ACHN (cell line): ENCODE measurements at regions not wholly inside any gene's neighbourhood (a gene's known extent, or its start where the extent isn't known, plus 50 kb on each side); places are given as distances from the start of the nearest gene placed in this dataset.
"Not testable (repeated sequence)": the region's sequence is repeated elsewhere in the genome, so short reads cannot be mapped to it uniquely, and the experiment has no call there.

Experiments
- DNase-seq: peaks from one replicate; pipeline ENCODE4 v3.0.0-alpha.2; 2015
- in situ Hi-C: cut with HindIII; loops from 2 replicates; pipeline ENCODE4 v1.10.0; 2017; ENCODE audit warnings: low sequenced_read_pairs, low pct_ligation_motif_present, low pct_unique_long_range_greater_than_20kb

DNA sequence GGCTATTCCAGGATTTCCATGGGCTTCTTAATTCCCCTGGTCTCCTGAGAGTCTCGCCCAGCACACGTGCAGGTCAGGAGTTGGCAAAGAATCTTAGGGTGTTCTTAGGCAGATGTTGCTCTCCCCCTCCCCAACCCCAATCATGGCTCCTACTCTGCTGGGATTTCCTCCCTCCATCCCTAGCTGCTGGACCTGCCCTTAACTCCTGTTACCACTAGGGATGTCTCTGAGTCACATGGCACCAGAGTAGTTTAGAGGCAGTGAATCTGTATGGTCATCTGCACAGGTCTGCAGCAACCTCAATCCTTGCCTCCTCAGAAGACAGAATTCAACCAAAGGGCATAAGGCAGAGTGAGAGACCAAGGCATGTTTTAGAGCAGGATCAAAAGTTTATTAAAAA, 51.8 kb upstream of the CHST3 start:
- DNase-seq, result peak; percentile 56
- in situ Hi-C loops, result no loop called here

DNA sequence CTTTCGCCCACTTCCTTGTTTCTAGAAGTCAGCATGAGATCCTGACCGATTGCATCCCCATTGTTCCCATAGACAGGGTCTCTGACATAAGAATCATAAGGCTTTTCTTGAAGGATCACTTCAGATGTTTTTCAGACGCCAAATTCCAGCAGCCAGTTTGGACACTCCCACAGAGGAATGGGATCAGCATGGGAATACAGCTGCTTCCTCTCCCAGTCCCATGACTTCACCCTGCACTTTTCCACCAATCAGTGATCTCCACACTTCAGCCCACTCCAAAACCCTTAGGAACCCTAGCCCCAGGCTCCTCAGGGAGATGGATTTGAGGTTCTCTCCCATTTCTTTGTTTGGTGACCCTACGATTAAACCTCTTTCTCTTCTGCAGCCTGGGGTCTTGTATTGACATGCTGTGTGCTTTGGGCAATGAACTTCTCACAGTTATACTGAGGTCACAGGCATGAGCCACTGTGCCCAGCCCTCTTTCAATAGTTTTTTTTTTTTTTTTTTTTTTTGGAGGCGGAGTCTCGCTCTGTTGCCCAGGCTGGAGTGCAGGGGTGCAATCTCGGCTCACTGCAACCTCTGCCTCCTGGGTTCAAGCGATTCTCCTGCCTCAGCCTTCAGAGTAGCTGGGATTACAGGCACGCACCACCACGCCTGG, 52.8 kb upstream of the CHST3 start:
- in situ Hi-C loops, result no loop called here
- peak; percentile 22 for DNase-seq

DNA sequence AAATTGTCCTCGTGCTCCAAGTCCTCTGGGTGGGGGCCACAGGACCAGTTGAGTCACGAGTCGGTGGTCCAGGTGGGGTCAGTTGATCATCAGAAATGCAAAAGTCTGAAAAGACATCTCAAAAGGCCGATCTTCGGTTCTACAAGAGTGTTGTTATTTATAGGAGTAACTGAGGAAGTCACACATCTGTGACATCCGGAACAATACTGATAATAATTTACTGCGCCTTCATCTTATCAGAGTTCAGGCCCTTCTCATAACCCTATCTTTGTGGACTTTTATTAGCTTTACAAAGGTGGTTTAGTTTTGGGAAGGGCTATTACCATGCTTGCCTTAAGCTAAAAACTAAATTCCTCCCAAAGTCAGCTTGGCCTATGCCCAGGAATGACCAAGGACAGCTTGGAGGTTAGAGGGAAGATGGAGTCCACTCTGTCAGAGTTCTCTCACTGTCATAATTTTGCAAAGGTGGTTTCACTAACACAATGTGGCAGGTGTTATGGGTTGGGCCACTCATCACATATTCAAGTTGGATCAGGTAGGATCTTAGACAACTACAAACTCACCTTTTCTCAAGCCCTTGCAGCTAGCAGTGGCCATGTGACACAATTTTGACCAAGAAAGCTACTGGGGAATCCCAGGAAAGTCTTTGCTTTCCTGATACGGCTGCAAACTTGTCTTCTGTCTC, 54.7 kb upstream of the CHST3 start:
- in situ Hi-C loops, result no loop called here

DNA sequence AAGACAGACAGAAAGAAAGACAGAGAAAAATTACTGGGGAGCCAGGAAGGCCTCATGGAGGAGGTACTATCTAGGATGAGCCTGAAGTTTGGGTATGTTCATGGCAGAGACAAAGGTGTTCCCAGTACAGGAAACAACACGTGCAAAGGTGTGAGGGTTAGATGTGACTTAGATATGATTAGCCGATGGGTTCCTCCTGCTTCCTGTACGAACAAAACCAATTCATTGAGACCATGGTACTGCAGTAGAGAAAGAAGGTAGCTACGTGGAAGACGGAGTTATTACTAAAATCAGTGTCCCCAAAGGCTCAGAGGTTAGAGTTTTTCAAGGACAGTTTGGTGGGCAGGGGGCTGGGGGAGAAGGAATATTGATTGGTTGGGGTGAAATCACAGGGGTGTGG, 55.2 kb upstream of the CHST3 start:
- in situ Hi-C loops, result no loop called here
- DNase-seq, result no peak

More for the DNA sequence above, 54.7 kb upstream of the CHST3 start:
- no peak for DNase-seq

DNA sequence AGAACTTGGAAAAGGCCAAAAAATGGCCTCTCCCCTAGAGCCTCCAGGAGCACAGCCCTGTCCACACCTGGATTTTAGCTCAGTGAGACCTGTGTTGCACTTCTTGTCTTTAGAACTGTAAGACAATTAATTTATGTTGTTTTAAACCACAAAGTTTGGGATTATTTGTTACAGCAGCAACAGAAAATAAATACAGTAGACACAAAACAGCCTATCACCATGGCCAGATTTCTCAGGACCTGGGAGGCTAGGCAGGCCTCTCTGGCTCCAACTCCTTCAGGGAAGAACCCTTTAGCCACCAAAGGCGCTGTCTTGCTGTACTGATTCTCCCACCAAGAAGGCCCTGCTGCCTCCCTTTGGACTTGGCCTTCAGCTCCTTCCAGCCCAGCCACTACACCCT, 54.1 kb upstream of the PSAP start:
- in situ Hi-C loops, result no loop called here
- no peak for DNase-seq

DNA sequence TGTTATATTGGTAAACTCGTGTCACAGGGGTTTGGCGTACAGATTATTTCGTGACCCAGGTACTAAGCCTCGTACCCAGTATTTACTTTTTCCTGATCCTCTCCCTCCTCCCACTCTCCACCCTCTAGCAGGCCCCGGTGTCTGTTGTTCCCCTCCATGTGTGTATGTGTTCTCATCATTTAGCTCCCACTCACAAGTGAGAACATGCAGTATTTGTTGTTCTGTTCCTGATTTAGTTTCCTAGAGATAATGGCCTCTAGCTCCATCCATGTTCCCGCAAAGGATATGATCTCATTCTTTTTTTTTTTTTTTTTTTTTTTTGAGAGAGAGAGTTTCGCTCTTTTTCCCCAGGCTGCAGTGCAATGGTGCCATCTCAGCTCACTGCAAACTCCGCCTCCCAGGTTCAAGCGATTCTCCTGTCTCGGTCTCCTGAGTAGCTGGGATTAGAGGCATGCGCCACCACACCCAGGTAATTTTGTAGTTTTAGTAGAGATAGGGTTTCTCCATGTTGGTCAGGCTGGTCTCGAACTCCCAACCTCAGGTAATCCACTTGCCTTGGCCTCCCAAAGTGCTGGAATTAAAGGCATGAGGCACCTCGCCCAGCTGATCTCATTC, 52.7 kb upstream of the PSAP start:
- DNase-seq, in situ Hi-C loops: not testable (repeated sequence)

DNA sequence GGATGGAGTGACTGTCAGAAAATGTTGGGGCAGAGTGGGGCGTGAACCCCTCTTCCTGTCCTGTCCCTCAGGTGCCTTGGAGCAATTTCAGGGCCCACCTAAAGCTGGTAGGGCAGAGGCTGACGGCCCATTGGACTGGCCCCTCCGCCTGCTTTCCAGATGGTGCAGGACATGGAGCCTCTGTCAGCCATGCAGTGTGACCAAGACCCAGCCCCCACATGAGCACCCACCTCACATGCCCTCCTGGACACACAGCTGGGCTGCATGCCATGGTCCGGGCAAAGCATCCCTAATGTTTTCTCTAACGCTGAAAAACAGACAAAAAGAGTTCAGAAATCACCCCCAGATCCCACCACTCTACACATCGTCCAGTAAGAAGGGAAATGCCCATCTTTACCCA, 51.3 kb upstream of the PSAP start:
- in situ Hi-C loops, result no loop called here
- DNase-seq, result no peak
